Right atrium auricular region (tissue), 2 donors: ENCODE measurements at regions not wholly inside any gene's neighbourhood (a gene's known extent, or its start where the extent isn't known, plus 50 kb on each side); places are given as distances from the start of the nearest gene placed in this dataset.
"Not testable (repeated sequence)": the region's sequence is repeated elsewhere in the genome, so short reads cannot be mapped to it uniquely, and the experiment has no call there.

Source experiments
- DNase-seq: peaks from one replicate; pipeline ENCODE4 v3.0.0-alpha.2; 2019; ENCODE audit warnings: low spot score
- H3K27ac ChIP-seq, 2 donors: fragments of 200-600 bp; sonication (generic); 1 replicate in 1 of 2; 2 replicates in 1 of 2; pipeline ENCODE4 v1.5.1; 2016 to 2019
- H3K27me3 ChIP-seq, 2 donors: fragments of 200-600 bp; sonication (generic); one replicate each; pipeline versions ENCODE4 v1.5.1 to v1.6.0; 2017 to 2019
- H3K36me3 ChIP-seq: fragments of 200-600 bp; sonication (generic); one replicate; pipeline ENCODE4 v1.5.1; 2016
- H3K4me1 ChIP-seq, 2 donors: fragments of 200-600 bp; sonication (generic); one replicate each; pipeline versions ENCODE4 v1.5.1 to v1.6.0; 2017 to 2019
- H3K4me3 ChIP-seq, 2 donors: fragments of 200-600 bp; sonication (generic); 1 replicate in 1 of 2; 2 replicates in 1 of 2; pipeline ENCODE4 v1.5.1; 2017 to 2019; ENCODE audit warnings: mild to moderate bottlenecking in 1 of 2, moderate library complexity in 1 of 2
- H3K9me3 ChIP-seq, 2 donors: fragments of 200-600 bp; sonication (generic); one replicate each; pipeline ENCODE4 v1.5.1; 2019
- CTCF ChIP-seq, 2 donors: fragments of 200-600 bp; sonication (generic); IDR thresholded peaks; one replicate each; pipeline ENCODE4 v1.5.1; 2019; ENCODE audit warnings: antibody characterized with exemption in 2 of 2

GRCh38 chr2:153532140-153532539 lies 53.6 kb upstream of the RPRM start:
- H3K27me3 ChIP-seq: no peaks in the 10 kb centered on the region
- no peak for DNase-seq
- H3K9me3 ChIP-seq: no peaks in the 10 kb centered on the region
- H3K27ac ChIP-seq: no peak overlapping the region
- TF ChIP-seq CTCF (IDR thresholded peaks at IDR 0.05): no peak
- H3K36me3 ChIP-seq: no peaks in the 10 kb centered on the region
- no peaks in the 10 kb centered on the region for H3K4me1 ChIP-seq
- H3K4me3 ChIP-seq: no peak overlapping the region

GRCh38 chr2:153533803-153534202 lies 55.2 kb upstream of the RPRM start:
- H3K4me1 ChIP-seq, H3K27me3 ChIP-seq, H3K4me3 ChIP-seq, H3K27ac ChIP-seq, DNase-seq, H3K36me3 ChIP-seq, H3K9me3 ChIP-seq: not testable (repeated sequence)

GRCh38 chr2:153534590-153534989 lies 56.0 kb upstream of the RPRM start:
- not testable (repeated sequence) for H3K4me3 ChIP-seq, H3K4me1 ChIP-seq, H3K27ac ChIP-seq, DNase-seq, H3K9me3 ChIP-seq, H3K27me3 ChIP-seq, H3K36me3 ChIP-seq

- no peaks in the 10 kb centered on the region for H3K4me1 ChIP-seq
- DNase-seq: no peak
- H3K9me3 ChIP-seq: no peaks in the 10 kb centered on the region
- H3K36me3 ChIP-seq: no peaks in the 10 kb centered on the region
- H3K4me3 ChIP-seq: no peak overlapping the region
- TF ChIP-seq CTCF (IDR thresholded peaks at IDR 0.05): no peak
- no peaks in the 10 kb centered on the region for H3K27me3 ChIP-seq
- H3K27ac ChIP-seq: no peak overlapping the region
These were observed 57.6 kb upstream of the RPRM start for GRCh38 chr2:153536115-153536514.

GRCh38 chr2:153538102-153538501 lies 59.5 kb upstream of the RPRM start:
- not testable (repeated sequence) for H3K9me3 ChIP-seq, H3K4me1 ChIP-seq, H3K4me3 ChIP-seq, H3K27ac ChIP-seq, H3K36me3 ChIP-seq, DNase-seq, H3K27me3 ChIP-seq

- no peak overlapping the region for H3K27ac ChIP-seq
- no peaks in the 10 kb centered on the region for H3K36me3 ChIP-seq
- no peaks in the 10 kb centered on the region for H3K27me3 ChIP-seq
- DNase-seq: no peak
- no peaks in the 10 kb centered on the region for H3K9me3 ChIP-seq
- TF ChIP-seq CTCF (IDR thresholded peaks at IDR 0.05): no peak
- no peak overlapping the region for H3K4me3 ChIP-seq
- H3K4me1 ChIP-seq: no peaks in the 10 kb centered on the region
These were observed 65.1 kb upstream of the RPRM start for GRCh38 chr2:153543635-153544071.

- no peak for TF ChIP-seq CTCF (IDR thresholded peaks at IDR 0.05)
- H3K36me3 ChIP-seq: no peaks in the 10 kb centered on the region
- H3K27ac ChIP-seq: no peak overlapping the region
- H3K9me3 ChIP-seq: no peaks in the 10 kb centered on the region
- no peak for DNase-seq
- H3K4me3 ChIP-seq: no peak overlapping the region
- no peaks in the 10 kb centered on the region for H3K27me3 ChIP-seq
- no peaks in the 10 kb centered on the region for H3K4me1 ChIP-seq
These were observed 67.8 kb upstream of the RPRM start for GRCh38 chr2:153546358-153546757.
